HG03354 (cell line): ENCODE measurements at regions not wholly inside any gene's neighbourhood (a gene's known extent, or its start where the extent isn't known, plus 50 kb on each side); places are given as distances from the start of the nearest gene placed in this dataset.

ENCODE experiments used
- ATAC-seq: cut with Tn5 transposase; IDR thresholded peaks from one replicate; pipeline ENCODE4 v1.9.1; 2021; ENCODE audit warnings: mild to moderate bottlenecking; ENCODE audit not compliant: unreplicated experiment, poor library complexity, severe bottlenecking

DNA sequence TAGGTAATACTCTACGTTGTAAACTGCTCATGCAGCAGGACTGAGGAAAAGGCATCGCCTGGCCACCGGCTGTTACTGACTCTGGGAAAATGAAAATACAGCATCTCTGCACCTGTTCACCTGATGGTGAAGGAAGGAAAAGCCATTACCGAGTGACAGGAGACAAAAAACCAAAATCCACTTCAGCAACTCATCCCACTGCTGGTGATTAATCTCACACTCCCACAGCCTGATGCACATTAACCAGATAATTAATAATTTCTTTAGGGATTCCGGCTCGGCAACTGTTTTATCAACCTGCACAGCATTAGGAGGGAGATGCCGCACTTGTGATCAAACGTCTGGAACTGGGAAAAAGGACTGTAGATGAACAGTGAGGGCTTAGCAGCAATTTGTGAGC lies 183.9 kb upstream of the ESRRG start:
- ATAC-seq = no peak

DNA sequence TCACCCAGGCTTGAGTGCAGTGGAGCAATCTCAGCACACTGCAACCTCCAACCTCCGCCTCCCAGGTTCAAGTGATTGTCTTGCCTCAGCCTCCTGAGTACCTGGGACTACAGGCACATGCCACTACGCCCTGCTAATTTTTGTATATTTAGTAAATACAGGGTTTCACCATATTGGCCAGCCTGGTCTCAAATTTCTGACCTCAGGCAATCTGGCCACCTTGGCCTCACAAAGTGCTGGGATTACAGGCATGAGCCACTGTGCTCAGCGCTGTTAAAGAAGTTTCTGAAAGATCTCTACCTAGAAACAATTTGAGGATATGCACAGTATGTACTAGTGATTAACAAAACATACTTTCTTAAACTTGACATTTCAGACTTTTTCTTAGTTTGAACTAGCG lies 182.6 kb upstream of the ESRRG start:
- ATAC-seq = no peak

DNA sequence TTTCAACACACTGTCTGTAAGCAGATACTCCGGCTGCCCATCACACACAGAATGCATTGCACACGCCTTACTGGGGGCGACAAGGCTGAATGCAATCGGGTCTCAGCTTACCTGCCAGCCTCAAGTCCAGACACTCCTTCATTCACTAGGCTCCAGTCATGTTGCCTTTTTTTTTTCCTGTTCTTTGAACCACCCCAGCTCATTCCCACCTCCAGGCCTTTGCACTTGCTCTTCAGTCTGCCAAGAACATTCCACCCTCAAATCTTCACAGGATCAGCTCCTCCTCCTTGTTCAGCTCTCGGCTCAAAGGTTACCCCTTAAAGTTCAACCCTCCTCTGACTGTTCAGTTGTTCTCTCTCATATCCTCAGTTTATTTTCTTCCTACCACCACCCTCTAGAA lies 181.9 kb upstream of the ESRRG start:
- no peak for ATAC-seq

DNA sequence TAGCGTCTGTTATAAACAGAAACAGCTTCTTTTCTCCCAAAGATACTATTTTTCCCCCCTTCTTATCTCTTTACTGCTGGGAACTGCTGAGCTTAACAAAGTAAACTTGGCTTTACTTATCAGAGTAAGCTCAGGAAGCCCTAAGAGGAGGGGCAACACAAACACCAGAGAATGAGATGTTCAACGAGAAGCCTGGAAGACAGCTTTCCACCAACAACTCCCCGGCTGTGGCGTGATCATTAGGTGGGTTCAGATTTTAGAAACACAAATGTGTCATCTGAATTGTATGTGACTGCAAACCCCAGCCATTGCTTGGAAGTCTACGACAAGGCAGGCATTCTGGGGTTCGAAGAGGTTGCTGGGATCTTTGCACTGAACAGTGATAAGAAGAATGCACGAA lies 181.2 kb upstream of the ESRRG start:
- no peak for ATAC-seq

GRCh38 chr1:216903382-216903740 lies 180.1 kb upstream of the ESRRG start:
- ATAC-seq = no peak

DNA sequence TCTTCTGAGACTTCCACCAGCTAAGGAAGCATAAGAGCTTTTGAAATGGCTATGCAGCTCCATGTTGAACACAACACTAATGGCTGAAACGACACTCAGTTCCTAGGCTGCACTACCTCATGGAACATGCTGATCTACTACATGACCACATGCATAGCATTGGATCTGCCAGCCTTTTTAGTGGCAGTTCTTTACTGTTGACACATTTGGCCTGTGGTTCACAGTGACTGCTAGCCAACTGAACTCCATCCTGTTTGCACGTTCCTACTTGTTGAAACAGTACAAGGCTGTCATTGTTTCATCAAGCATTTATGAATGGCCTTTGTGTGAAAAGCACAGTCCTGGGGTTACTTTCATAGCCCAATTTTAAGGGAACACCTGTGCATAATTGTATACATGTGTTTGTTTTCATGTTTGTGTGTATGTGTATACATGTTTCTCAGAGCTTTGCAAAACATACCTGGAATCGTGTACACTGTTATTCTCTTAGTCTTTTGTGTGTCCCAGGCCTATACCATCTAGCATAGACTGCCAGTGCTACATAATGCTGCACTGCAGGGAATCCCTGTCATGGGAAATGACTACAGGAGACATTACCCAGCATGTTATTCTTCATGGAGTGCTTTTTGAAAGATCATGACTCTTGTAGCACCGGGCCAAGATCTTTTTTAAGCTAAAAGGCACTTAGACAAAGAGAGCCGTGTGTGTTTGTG lies 179.6 kb upstream of the ESRRG start:
- no peak for ATAC-seq

DNA sequence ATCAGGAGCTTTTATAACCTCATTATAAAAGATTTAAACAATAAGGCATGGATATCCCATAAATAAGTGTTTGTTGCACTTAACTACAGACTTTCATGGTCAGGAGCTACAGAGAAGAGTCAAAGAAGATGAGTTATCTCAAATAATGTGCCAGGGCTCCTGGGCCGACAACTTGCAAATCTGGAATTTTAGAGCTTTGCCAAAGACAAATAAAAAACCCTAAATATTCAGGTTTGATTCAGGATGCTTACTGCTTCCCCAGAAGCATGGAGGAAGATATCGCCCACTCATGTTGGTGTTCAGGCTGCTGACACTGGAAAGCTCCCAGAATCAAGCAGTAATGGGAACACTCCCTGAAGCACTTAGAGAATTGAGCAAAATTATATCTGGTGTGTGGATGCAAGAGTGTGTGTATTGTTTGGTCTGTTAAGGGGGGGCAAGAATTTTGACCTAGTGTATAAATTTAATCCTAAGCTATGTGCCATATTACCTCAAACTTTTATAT lies 176.9 kb upstream of the ESRRG start:
- no peak for ATAC-seq

DNA sequence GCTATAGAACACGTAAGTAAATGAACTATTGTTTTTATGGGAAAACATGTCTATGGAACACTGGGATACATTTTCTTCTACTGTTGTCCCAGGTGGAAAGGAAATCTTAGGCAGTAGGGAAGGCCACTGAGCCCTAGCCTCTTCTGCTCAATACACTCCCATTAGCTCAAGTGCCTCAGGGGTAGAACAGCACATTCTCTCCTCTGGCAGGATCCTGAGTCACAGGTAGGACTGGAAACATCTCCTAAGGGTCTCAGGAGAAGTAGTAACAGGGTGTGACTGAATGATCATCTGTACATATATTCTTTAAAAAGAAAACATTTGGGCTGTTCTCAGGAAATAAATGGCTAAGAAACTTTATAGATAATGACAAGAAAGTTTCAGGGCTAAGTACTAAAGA lies 175.6 kb upstream of the ESRRG start:
- ATAC-seq = no peak

- ATAC-seq = no peak
These were observed 172.9 kb upstream of the ESRRG start for GRCh38 chr1:216896146-216896545.

DNA sequence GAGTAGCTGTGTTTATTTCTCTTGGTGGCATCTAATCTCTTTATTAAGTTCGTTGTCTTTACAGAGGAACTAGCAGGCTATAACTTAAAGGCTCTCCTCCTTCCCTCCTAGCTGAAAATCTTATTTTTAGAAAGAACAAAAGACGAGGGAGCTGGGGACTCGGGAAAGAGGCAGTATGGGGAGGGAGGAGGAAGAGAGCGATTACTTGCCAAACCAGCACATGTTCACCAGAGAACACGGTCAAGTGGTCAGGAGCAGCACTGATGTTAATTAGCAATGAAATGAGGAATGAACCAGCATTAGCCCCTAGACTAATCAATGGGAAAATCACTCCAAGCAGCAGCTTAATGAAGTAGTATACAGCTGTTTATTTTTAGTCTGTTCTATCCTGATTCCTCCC lies 171.3 kb upstream of the ESRRG start:
- ATAC-seq = no peak

DNA sequence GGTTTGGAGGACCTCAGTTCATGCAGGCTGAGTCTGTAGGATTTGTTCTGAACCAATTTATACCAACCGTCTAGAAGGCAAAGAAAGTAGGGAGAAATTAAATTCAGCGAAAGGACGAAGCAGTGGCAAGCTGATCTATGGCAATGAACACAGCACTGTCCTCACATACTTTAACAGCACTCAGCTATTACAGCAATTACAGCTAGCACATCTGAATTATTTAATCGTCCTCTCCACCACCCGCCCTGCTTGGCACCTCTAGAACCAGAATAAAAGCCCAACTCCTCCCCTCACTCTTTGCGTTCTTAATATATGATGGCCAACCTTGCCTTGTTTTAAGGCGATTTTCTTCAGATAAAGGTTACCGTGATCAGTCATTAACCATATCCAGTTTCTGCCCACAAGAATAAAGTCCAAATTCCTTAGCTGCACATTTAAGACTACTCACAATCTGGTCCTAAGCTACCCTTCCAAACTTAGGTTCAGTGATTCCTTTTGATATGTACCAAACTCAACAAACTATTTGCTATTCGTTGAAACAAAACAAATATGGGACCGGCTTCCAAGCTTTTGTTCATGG lies 169.4 kb upstream of the ESRRG start:
- ATAC-seq = no peak

- no peak for ATAC-seq
These were observed 167.6 kb upstream of the ESRRG start for GRCh38 chr1:216890871-216891270.

- ATAC-seq = no peak
These were observed 165.5 kb upstream of the ESRRG start for GRCh38 chr1:216888731-216889130.

- ATAC-seq = no peak
These were observed 163.8 kb upstream of the ESRRG start for GRCh38 chr1:216887032-216887431.

- no peak for ATAC-seq
These were observed 161.5 kb upstream of the ESRRG start for GRCh38 chr1:216884614-216885229.

- ATAC-seq = no peak
These were observed 160.3 kb upstream of the ESRRG start for GRCh38 chr1:216883518-216883917.

DNA sequence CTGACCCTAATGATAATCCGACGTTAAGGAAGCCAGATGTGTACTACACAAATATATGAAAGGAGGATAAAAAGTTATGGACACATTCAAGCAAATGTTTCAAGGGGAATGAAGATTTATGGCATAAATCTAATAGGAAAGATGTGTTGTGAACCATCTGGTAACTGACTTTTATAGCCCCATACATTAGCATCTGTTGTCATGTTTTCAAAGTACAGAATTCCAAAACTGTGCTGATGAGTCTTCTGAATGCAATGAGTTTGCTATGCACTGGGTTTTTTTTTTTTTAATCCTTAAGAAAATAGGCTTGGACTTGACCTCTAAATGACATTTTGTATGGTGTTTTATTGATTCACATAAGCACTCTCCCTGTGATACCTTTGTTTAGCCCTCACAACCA lies 158.5 kb upstream of the ESRRG start:
- no peak for ATAC-seq

GRCh38 chr1:216866714-216867113 lies 143.5 kb upstream of the ESRRG start:
- ATAC-seq = no peak

DNA sequence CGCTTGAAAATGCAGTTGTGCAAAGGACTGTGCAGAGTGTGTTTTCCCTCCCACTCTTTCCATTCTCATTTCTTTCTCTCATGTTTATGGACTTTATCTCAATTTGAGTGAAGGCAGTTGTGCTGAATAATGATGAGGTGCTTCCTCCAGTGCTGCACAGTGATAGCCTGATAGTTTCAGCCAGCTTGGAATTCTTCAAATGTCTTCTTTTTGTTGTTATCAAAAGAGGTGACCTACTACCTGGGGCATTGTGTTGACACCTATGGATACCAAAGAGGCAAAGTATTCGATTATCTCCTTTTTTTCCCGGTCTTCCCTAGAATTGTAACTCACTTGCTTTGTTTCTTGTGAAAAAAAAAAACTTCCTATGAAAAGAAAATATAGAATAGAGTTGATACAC lies 132.6 kb upstream of the ESRRG start:
- no peak for ATAC-seq

DNA sequence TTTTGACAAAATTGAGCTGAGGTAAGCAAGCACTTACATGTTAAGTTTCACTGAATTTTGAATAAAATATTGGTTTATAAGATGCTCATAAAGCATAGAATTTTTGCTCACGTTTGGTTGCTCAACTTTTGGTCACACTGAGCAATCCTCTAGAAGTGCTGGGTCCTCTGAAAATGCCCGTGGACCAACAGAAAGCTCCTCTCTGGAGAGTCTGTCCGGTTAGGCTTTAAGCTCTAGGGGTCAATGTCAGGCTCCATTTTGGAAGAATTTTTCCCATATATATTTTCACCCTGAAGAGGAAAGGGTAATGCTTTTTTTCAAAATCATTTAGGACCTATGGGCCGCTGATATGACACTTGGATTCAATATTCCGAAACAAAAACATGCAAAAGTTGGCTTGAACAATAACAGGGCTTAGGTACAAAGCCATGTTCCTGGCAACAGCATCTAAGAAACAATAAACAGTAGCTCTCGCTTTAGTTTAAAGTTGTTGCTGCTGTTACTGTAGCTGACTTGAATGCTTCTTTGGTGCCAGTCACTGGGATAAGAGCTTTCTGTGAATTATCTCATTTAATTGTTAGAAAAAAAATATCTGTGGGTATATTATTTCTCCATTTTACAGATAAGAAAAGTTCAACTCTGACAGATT lies 131.7 kb upstream of the ESRRG start:
- ATAC-seq = no peak

DNA sequence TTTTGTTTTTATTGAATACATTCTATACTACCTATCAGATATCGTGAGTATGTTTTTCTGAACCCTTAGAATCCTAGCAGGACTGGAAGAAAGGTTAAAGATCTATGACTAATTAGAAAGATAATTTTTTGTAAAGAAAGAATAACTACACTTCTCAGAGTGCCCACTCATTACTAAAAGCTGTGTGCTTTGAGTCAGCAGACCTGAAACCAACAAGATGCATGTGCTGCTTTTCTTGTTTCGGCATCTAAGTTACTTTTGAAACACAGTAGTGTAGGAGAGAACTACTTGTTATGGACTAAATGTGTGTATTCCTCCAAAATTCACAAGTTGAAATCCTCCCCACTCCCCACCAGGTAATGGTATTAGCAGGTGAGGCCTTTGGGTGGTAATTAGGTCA lies 127.8 kb upstream of the ESRRG start:
- no peak for ATAC-seq
